ENCODE measurements at regions not wholly inside any gene's neighbourhood (a gene's known extent, or its start where the extent isn't known, plus 50 kb on each side); places are given as distances from the start of the nearest gene placed in this dataset.
"Not testable (repeated sequence)": the region's sequence is repeated elsewhere in the genome, so short reads cannot be mapped to it uniquely, and the experiment has no call there.

DNA sequence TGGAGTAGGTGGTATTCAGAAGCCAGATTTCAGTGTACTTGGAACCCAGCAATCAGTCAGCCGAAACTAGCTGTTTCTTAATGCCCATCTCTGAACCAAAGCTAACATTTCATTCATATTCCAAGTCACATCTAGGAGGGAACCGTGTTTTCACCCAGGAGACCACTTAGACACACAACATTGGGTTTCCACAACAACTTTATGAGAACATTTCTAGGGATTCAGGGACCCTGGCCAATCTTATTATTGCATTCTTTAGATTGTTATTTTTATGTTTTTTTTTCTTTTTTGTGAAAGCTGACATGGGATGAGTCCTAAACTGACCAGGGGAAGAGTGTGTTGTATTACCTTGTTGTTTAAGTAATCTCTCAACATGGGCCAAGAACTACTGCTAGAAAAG lies 72.5 kb upstream of the KIAA0040 start:
- Histone ChIP-seq H3K27ac (no peak overlapping the region), H3K4me1 (no peaks in the 10 kb centered on the region), H3K4me3 (no peak overlapping the region), H3K27me3 (no peaks in the 10 kb centered on the region), H3K9me3 (no peaks in the 10 kb centered on the region), H3K36me3 (no peaks in the 10 kb centered on the region)
- TF ChIP-seq, protein P1, sequence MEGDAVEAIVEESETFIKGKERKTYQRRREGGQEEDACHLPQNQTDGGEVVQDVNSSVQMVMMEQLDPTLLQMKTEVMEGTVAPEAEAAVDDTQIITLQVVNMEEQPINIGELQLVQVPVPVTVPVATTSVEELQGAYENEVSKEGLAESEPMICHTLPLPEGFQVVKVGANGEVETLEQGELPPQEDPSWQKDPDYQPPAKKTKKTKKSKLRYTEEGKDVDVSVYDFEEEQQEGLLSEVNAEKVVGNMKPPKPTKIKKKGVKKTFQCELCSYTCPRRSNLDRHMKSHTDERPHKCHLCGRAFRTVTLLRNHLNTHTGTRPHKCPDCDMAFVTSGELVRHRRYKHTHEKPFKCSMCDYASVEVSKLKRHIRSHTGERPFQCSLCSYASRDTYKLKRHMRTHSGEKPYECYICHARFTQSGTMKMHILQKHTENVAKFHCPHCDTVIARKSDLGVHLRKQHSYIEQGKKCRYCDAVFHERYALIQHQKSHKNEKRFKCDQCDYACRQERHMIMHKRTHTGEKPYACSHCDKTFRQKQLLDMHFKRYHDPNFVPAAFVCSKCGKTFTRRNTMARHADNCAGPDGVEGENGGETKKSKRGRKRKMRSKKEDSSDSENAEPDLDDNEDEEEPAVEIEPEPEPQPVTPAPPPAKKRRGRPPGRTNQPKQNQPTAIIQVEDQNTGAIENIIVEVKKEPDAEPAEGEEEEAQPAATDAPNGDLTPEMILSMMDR (IDR thresholded peaks at IDR 0.05) = no peak
- TF ChIP-seq POLR2AphosphoS5 (IDR thresholded peaks at IDR 0.05) (no peak), POLR2A (IDR thresholded peaks at IDR 0.05) (no peak)
- DNase-seq (ENCODE audit: low spot score in 2 of 2) = no peak
- intact Hi-C loops (cut with DNase I; ENCODE audit: low total_unique reads) = no loop called here

DNA sequence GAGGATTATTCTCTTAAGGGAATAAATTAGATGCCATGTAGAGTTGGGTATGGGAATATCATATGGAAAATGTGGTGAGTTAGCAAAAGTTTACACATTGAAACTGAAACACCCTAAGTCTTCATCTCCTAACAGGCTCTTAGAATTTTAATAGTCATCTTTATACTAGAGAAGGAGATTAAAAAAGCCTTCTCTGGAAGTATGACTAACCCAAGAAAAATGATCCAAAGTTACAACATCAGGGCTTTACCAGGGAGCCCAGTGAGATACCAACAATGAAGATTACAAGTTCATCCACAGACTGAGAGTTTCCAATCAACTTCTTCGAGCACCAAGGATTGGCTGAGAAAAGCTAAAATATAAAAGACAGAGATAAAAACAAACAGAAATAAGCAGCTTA lies 70.0 kb upstream of the KIAA0040 start:
- H3K4me1 ChIP-seq = no peaks in the 10 kb centered on the region
- TF ChIP-seq POLR2A (IDR thresholded peaks at IDR 0.05) (no peak), POLR2AphosphoS5 (IDR thresholded peaks at IDR 0.05) (no peak)
- TF ChIP-seq, protein P1 (IDR thresholded peaks at IDR 0.05) = no peak
- H3K36me3 ChIP-seq = no peaks in the 10 kb centered on the region
- no peak overlapping the region for H3K27ac ChIP-seq
- no peak overlapping the region for H3K4me3 ChIP-seq
- no peaks in the 10 kb centered on the region for H3K27me3 ChIP-seq
- intact Hi-C loops (cut with DNase I; ENCODE audit: low total_unique reads) = no loop called here
- no peak for DNase-seq (ENCODE audit: low spot score in 2 of 2)
- no peaks in the 10 kb centered on the region for H3K9me3 ChIP-seq

DNA sequence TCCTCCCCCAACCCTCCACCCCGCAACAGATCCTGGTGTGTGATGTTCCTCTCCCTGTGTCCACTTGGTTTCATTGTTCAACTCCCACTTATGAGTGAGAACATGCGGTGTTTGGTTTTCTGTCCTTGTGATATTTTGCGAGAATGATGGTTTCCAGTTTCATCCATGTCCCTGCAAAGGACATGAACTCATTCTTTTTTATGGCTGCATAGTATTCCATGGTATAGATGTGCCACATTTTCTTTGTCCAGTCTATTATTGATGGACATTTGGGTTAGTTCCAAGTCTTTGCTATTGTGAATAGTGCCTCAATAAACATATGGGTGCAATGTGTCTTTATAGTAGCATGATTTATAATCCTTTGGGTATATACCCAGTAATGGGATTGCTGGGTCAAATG lies 63.7 kb upstream of the KIAA0040 start:
- H3K9me3 ChIP-seq; intact Hi-C loops (cut with DNase I; ENCODE audit: low total_unique reads); H3K27ac ChIP-seq; DNase-seq (ENCODE audit: low spot score in 2 of 2); H3K4me3 ChIP-seq; H3K27me3 ChIP-seq; H3K36me3 ChIP-seq; H3K4me1 ChIP-seq: not testable (repeated sequence)

DNA sequence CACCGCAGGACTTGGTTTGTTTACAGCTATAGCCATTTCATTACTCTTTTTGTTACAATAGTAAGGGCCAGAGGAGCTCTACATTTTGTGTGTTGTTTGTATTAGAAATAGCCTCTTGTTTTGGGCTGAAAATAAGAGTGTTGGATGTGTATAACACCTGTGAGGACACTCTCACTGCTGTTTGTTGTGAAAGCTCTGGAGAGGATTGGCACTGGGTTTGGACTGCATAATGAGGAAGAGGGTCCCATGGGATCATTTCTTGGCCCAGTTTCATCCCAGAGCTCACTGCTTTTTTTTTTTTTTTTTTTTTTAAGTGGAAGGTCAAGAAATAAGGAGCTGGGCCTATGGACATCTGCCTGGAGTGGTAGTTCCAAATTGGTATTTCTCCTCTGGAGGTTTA lies 61.6 kb upstream of the KIAA0040 start:
- no peaks in the 10 kb centered on the region for H3K9me3 ChIP-seq
- no peak overlapping the region for H3K4me3 ChIP-seq
- no peaks in the 10 kb centered on the region for H3K27me3 ChIP-seq
- intact Hi-C loops (cut with DNase I; ENCODE audit: low total_unique reads) = no loop called here
- TF ChIP-seq, protein P1 (IDR thresholded peaks at IDR 0.05) = no peak
- TF ChIP-seq POLR2A (IDR thresholded peaks at IDR 0.05) = no peak
- TF ChIP-seq POLR2AphosphoS5 (IDR thresholded peaks at IDR 0.05) = no peak
- H3K27ac ChIP-seq = no peak overlapping the region
- DNase-seq (ENCODE audit: low spot score in 2 of 2) = no peak
- H3K36me3 ChIP-seq = no peaks in the 10 kb centered on the region
- H3K4me1 ChIP-seq = no peaks in the 10 kb centered on the region

DNA sequence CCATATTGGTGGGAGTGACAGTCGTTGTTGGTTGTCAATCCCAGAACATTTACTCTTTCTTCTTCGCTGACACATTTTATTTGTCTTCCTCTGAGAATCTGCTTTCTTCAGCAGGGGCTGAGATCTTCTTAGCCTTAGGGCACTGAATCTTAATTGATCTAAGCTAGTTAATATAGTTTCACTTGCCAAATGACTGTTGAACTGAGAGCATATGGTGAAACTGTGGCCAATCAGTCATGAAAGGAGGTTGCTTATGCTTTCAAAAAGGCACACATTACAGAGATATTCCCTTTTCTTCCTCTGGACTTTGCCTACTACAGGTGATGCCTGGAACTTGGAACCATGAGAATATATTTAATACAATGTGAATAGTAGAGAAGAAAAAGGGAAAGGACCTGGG lies 60.0 kb upstream of the KIAA0040 start:
- Histone ChIP-seq H3K4me3 (no peak overlapping the region), H3K4me1 (no peaks in the 10 kb centered on the region), H3K9me3 (no peaks in the 10 kb centered on the region), H3K27ac (no peak overlapping the region), H3K36me3 (no peaks in the 10 kb centered on the region), H3K27me3 (no peaks in the 10 kb centered on the region)
- no peak for TF ChIP-seq POLR2AphosphoS5 (IDR thresholded peaks at IDR 0.05)
- TF ChIP-seq POLR2A (IDR thresholded peaks at IDR 0.05) = no peak
- TF ChIP-seq, protein P1 (IDR thresholded peaks at IDR 0.05) = no peak
- no peak for DNase-seq (ENCODE audit: low spot score in 2 of 2)
- intact Hi-C loops (cut with DNase I; ENCODE audit: low total_unique reads) = no loop called here

DNA sequence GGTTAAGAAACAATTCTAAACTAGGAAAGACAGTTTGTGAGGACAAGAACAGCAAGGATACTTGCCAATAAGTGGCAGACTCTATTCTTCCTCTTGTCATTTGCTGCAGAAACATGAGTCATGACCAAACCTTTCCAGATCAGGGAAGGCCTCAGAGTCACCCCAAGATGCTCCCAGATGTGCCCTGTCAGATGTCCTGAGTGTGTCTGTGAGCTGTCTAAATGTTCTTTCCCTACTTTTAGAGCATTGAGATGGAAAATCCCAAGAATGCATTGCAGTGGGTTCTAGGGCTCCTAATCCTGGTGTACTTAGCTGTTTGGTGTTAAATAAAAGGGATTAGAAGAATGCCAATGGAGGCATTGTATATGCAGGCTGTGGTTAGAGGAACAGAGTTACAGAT lies 57.5 kb upstream of the KIAA0040 start:
- Histone ChIP-seq H3K27ac (peak overlapping the region in 1 of 2 donors; percentile 43), H3K9me3 (peaks cover 0 to 1% of the 10 kb centered on the region in 2 donors), H3K27me3 (no peaks in the 10 kb centered on the region), H3K4me1 (no peaks in the 10 kb centered on the region), H3K4me3 (no peak overlapping the region), H3K36me3 (no peaks in the 10 kb centered on the region)
- intact Hi-C loops (cut with DNase I; ENCODE audit: low total_unique reads) = no loop called here
- TF ChIP-seq, protein P1 (IDR thresholded peaks at IDR 0.05) = no peak
- no peak for TF ChIP-seq POLR2AphosphoS5 (IDR thresholded peaks at IDR 0.05)
- no peak for TF ChIP-seq POLR2A (IDR thresholded peaks at IDR 0.05)
- no peak for DNase-seq (ENCODE audit: low spot score in 2 of 2)

DNA sequence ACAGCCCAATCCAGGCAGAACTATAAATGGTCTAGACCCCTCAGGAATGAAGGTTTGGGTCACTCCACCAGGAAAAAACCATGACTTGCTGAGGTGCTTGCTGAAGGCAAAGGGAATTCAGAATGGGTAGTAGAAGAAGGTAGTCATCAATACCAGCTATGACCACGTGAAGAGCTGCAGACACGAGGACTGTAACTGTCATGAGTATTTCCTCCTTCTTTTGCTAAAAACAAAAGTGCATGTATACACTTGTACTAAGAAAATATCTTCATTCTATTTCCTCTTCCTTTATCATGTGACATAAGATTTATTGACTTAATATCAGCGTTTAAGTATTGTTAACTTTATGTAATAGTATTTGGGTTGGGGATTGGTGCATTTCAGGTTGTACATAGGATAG lies 55.5 kb upstream of the KIAA0040 start:
- intact Hi-C loops (cut with DNase I; ENCODE audit: low total_unique reads); DNase-seq (ENCODE audit: low spot score in 2 of 2); H3K27me3 ChIP-seq; H3K4me1 ChIP-seq; H3K36me3 ChIP-seq; H3K4me3 ChIP-seq; H3K27ac ChIP-seq: not testable (repeated sequence)
- peaks cover 8 to 14% of the 10 kb centered on the region in 2 donors for H3K9me3 ChIP-seq

DNA sequence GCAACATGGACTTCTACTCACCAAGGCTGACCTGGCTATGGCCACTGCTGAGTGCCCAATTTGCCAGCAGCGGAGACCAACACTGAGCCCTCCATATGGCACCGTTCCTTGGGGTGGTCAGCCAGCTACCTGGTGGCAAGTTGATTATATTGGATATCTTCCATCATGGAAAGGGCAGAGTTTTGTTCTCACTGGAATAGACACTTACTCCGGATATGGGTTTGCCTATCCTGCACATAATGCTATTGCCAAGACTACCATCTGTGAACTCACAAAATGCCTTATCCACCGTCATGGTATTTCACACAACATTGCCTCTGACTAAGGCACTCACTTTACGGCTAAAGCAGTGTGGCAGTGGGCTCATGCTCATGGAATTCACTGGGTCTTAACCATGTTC lies 54.5 kb upstream of the KIAA0040 start:
- H3K27me3 ChIP-seq; H3K4me3 ChIP-seq; intact Hi-C loops (cut with DNase I; ENCODE audit: low total_unique reads); H3K4me1 ChIP-seq; DNase-seq (ENCODE audit: low spot score in 2 of 2); H3K36me3 ChIP-seq; H3K27ac ChIP-seq: not testable (repeated sequence)
- peaks cover 8 to 14% of the 10 kb centered on the region in 2 donors for H3K9me3 ChIP-seq

All from breast epithelium (tissue), 4 donors.